T-helper 1 cell treated with Interleukin-12 subunit alpha and Interleukin-12 subunit beta and Interleukin-4 antibody, amounts not matched to agents 30 μg/mL and 1 μg/mL, for 36 hours (primary cell): ENCODE measurements at regions not wholly inside any gene's neighbourhood (a gene's known extent, or its start where the extent isn't known, plus 50 kb on each side); places are given as distances from the start of the nearest gene placed in this dataset.
A peak's percentile ranks its signal among the peaks of the same experiment; 100 is the strongest.

Source experiments
- H3K27ac Mint-ChIP-seq: one replicate; pipeline ENCODE4 v1.8.0; 2021; ENCODE audit warnings: mild to moderate bottlenecking, mixed read lengths
- H3K27me3 Mint-ChIP-seq: one replicate; pipeline ENCODE4 v1.8.0; 2021; ENCODE audit warnings: low read depth, mixed read lengths
- H3K36me3 Mint-ChIP-seq: one replicate; pipeline ENCODE4 v1.8.0; 2021; ENCODE audit warnings: low read depth, mixed read lengths
- H3K4me1 Mint-ChIP-seq: one replicate; pipeline ENCODE4 v1.8.0; 2021; ENCODE audit warnings: low read depth, mixed read lengths
- H3K4me3 Mint-ChIP-seq: one replicate; pipeline ENCODE4 v1.8.0; 2021; ENCODE audit warnings: mild to moderate bottlenecking, moderate library complexity, mixed read lengths
- H3K9me3 Mint-ChIP-seq: one replicate; pipeline ENCODE4 v1.8.0; 2021; ENCODE audit warnings: mixed read lengths

DNA sequence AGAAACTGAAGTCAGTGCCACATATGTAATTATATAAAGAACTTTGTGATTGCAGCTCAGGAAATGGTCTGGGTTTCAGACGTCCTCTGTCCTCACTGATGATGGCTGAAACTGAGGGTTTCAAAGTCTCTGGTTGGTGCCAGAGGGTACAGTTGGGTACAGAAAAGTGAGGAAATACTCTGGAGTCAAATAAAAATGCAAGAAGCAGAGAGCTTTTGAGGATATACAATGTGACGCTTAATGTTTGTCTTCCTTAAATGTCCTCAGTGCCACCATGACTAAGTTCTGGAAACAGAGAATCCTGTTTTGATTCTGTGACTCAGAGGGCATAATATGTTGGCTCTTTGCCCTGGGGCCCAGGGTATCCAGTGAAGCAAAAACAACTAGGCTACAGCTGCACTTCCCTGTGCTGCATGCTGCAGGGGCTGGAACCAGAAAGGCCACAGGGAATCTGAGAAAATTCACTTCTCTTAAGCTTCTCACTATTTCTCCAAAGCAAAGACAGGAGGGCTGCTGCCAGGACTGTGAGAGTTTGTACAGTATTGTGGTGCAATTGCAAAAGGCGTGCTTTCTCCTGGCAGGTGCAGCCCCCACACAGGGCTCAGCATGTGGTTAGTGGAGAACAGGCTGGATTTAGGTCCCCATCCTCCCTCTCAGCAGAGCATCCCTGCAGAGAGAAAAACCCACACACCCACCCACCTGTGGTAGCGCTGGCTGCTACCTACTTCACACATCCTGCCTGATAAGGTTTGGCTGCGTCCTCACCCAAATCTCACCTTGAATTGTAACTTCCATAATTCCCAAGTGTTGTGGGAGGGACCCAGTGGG is 169.5 kb upstream of the SVIL start:
- Mint-ChIP-seq H3K9me3 (no peaks in the 10 kb centered on the region), H3K36me3 (no peaks in the 10 kb centered on the region), H3K4me1 (peaks cover 11% of the 10 kb centered on the region), H3K4me3 (no peak overlapping the region), H3K27me3 (peaks cover 17% of the 10 kb centered on the region), H3K27ac (peak overlapping the region; percentile 18)

DNA sequence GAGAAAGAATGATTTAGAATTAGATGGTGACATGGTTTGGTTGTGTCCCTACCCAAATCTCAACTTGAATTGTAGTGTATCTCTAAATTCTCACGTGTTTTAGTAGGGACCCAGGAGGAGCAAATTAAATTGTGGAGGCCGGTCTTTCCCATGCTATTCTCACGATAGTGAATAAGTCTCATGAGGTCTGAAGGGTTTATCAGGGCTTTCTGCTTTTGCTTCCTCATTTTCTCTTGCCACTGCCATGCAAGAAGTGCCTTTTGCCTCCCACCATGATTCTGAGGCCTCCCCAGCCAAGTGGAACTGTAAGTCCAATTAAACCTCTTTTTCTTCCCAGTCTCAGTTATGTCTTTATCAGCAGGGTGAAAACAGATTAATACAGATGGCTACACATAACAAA is 167.4 kb upstream of the SVIL start:
- Mint-ChIP-seq H3K36me3 (no peaks in the 10 kb centered on the region), H3K4me3 (no peak overlapping the region), H3K9me3 (no peaks in the 10 kb centered on the region), H3K27ac (no peak overlapping the region), H3K27me3 (peaks cover 11% of the 10 kb centered on the region), H3K4me1 (peaks cover 11% of the 10 kb centered on the region)

DNA sequence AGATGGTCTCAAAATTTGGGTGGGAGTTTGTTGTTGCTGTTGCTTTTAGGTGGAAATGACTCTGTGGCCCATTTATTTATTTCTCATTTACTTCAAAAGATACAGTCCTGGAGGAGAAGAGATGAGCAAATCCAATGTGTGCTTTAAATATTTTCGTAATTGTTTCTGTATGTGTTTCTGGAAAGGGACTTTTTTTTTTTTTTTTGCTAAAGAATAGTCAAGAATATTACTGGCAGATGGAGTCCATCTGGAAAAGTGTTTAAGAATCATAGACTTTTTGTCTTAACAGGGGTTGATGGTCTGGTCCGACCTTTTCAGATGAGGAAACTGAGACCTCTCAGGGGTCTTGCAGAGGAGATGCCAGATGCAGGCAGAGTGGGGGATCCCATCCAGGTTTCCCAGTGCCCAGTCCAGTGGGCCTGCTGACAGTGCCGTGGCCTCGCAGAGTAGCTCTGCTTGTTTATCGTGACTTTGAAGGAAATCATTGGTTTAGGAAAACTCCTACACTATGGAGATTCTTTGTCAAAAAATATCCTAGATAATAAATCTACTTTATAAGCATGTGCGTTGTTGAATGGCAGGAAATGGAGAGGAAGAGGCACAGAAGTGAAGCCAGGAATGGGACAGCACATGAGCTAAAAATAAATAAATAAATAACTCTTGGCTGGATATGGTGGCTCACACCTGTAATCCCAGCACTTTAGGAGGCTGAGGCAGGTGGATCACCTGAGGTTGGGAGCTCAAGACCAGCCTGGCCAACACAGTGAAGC is 164.3 kb upstream of the SVIL start:
- Mint-ChIP-seq H3K36me3 (no peaks in the 10 kb centered on the region), H3K27me3 (peaks cover 10% of the 10 kb centered on the region), H3K9me3 (no peaks in the 10 kb centered on the region), H3K27ac (no peak overlapping the region), H3K4me1 (peaks cover 5% of the 10 kb centered on the region), H3K4me3 (no peak overlapping the region)

DNA sequence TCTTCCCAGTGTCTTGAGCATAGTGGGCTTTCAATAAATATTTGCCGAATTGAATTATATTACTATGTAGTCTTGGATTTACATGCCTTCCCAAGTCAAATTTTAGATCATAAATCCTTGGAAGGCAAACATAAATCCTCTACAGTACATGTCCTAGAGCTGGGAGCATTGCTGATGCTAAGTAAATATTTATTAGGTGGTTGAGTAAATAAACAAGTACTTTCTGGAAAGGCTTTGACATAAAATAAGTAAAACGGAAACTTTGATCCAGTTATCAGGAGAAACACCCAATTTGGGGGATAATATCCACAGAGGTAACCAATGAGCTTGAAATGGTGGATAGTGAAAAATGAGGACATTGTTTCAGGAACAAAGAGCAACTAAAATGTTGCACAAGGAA is 162.8 kb upstream of the SVIL start:
- Mint-ChIP-seq H3K4me1 (no peaks in the 10 kb centered on the region), H3K4me3 (no peak overlapping the region), H3K9me3 (no peaks in the 10 kb centered on the region), H3K27me3 (peaks cover 10% of the 10 kb centered on the region), H3K27ac (no peak overlapping the region), H3K36me3 (no peaks in the 10 kb centered on the region)

DNA sequence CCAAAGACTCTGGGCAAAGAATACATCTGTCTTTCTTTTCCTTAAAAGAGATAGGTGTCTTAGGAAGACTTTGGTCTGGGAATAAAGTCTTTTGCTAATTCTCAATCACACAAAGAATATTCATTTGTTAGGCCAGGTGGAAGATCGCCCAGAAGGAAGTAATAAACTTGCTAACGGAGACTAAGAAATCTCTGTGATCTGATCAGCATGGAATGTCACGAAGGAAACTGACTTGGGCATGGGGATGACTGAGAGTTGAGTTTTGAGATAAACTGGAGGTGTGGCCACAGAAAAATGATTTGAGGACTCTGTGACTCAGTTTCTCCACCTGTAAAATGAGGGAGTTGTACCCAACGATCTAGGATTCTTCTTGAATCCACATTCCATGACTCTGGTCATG is 161.1 kb upstream of the SVIL start:
- H3K36me3 Mint-ChIP-seq: no peaks in the 10 kb centered on the region
- no peak overlapping the region for H3K4me3 Mint-ChIP-seq
- H3K4me1 Mint-ChIP-seq: no peaks in the 10 kb centered on the region
- peaks cover 5% of the 10 kb centered on the region for H3K27me3 Mint-ChIP-seq
- no peaks in the 10 kb centered on the region for H3K9me3 Mint-ChIP-seq
- H3K27ac Mint-ChIP-seq: no peak overlapping the region

DNA sequence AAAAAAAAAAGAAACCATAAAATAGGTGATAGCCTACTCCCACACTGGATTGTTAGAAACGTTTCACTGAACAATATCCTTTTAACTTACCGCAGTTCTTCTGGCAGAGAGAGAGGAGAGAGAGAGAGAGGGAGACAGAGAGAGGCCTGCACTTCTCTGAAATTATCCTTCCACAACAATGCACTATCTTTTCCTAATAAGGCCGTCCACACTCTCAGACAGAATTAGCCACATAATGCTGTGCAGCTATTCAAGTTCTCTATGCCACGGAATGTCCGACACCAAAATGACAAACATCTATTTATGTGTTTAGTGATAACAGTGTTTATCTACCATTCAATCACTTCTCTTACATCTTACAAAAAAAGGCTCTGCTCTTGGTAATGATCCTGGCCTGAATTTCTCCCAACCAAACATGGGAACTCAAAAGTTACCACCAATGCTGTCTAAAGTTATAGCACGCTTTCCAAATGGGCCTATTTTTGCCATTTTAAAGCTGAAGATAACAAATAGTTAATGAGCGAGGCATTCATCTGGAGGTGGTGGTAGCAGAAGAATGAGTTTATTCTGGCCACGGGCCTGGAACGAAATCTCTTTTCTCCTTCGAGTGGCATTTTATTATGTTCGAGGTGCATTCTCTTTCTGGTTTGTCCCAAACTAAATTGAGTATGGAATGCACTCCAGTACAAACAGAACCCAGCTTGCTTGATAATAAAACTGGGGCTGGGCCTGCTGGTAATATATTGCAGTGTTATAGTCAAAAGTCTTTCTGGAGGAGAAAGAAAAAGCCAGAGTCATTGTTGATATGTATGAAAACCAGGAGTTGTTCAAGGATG is 160.2 kb upstream of the SVIL start:
- Mint-ChIP-seq H3K4me1 (no peaks in the 10 kb centered on the region), H3K27ac (no peak overlapping the region), H3K27me3 (peaks cover 5% of the 10 kb centered on the region), H3K4me3 (no peak overlapping the region), H3K9me3 (no peaks in the 10 kb centered on the region), H3K36me3 (no peaks in the 10 kb centered on the region)

DNA sequence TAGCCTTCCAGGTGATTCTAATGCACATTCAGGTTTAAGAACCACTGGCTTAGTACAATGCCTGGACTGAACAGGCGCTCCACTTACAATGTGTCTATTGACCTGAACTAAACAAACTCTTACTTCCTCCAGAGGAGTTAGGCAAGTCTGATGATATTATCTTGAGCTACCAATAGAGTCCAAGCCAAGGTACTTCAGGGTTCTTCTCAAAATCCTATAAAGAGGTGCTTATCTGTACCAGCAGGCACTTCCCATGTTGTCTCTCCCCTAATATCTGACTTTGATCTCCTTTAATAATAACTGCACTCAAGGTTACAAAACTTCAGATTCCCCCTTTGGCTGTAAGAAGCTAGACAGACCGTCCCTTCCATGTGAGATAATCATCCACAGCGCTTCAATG is 157.0 kb upstream of the SVIL start:
- Mint-ChIP-seq H3K27ac (no peak overlapping the region), H3K4me1 (no peaks in the 10 kb centered on the region), H3K9me3 (peaks cover 4% of the 10 kb centered on the region), H3K27me3 (peaks cover 8% of the 10 kb centered on the region), H3K36me3 (no peaks in the 10 kb centered on the region), H3K4me3 (no peak overlapping the region)

DNA sequence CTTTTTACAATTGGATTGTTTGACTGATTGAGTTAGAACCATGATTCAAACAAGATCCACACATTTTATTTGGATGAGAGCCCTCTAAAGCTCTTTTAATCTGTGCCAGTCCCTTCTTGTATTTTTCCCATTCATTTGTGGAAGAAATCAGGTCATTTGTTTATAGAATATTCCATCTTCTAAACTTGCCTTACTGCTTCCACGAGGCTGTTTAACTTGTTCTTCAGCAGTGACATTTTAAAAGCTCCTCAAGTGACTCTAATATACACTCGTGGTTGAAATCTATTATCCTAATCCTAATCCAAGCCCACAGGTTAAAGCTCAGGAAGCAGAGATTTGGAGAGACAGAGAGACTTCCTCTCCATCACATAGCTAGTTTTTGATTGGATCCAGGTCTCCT is 155.4 kb upstream of the SVIL start:
- Mint-ChIP-seq H3K4me3 (no peak overlapping the region), H3K4me1 (peaks cover 3% of the 10 kb centered on the region), H3K9me3 (peaks cover 4% of the 10 kb centered on the region), H3K36me3 (no peaks in the 10 kb centered on the region), H3K27me3 (peaks cover 16% of the 10 kb centered on the region), H3K27ac (no peak overlapping the region)

DNA sequence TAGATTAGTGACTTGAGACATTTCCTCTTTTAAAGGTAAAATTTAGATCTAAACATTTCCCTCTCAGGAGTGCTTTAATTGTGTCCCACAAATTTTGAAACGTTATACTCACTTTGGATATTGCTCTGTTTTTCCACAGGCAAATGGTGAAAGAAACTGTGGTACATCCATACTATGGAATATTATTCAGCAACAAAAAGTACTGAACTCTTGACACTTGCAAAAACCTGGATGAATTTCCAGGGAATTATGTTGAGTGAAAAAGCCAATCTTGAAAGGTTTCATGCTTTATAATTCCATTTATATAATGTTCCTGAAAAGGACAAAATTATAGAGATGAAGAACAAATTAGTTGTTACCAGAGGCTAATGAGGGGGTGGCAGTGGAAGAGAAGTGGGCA is 153.3 kb upstream of the SVIL start:
- Mint-ChIP-seq H3K4me3 (no peak overlapping the region), H3K4me1 (peaks cover 8% of the 10 kb centered on the region), H3K9me3 (peaks cover 4% of the 10 kb centered on the region), H3K27me3 (peaks cover 16% of the 10 kb centered on the region), H3K27ac (no peak overlapping the region), H3K36me3 (no peaks in the 10 kb centered on the region)

DNA sequence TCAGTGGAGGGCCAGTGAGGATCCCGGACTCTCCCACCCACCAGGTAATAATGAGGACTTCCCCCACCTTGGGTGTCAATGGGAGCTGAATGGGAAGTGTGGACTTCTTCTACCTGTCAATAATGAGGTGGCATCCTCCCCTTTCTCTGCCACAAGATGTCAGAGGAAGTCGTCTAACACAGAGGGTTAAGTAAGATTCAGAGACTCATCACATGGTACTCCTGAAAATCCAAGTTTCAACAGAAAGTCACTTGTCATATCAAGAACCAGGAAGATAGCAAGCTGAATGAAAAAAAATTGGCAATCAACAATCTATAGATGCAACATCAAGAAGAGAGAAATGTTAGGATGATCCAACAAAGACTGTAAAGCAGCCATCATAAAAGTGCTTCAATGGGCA is 150.9 kb upstream of the SVIL start:
- Mint-ChIP-seq H3K4me3 (no peak overlapping the region), H3K4me1 (peaks cover 11% of the 10 kb centered on the region), H3K9me3 (peaks cover 4% of the 10 kb centered on the region), H3K27me3 (peaks cover 19% of the 10 kb centered on the region), H3K36me3 (no peaks in the 10 kb centered on the region), H3K27ac (no peak overlapping the region)

DNA sequence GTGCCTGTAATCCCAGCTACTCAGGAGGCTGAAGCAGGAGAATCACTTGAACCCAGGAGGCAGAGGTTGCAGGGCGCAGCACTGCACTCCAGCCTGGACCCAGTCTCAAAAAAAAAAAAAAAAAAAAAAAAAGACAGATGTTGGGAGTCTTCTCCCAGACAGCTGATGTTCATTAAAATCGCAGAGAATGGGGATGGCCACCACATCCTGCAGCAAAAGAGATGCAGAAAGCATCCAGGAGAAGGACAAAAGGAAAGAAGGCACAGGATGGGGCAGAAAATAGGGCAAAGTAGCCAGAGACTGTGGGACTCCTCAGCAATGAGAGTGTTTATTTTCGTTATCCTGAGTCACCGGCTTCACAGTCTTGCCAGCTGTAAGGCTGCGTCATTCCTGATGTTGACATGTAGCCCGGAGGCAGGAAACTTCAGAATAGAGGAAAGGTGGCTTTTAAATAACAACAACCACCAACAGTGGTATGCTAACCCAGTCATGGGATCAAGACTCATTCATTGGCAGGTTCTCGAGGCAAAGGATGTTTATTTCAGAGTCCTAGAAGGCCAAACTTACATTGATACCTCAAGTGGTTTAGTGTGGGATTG is 149.5 kb upstream of the SVIL start:
- H3K27ac Mint-ChIP-seq: no peak overlapping the region
- H3K27me3 Mint-ChIP-seq: peaks cover 20% of the 10 kb centered on the region

DNA sequence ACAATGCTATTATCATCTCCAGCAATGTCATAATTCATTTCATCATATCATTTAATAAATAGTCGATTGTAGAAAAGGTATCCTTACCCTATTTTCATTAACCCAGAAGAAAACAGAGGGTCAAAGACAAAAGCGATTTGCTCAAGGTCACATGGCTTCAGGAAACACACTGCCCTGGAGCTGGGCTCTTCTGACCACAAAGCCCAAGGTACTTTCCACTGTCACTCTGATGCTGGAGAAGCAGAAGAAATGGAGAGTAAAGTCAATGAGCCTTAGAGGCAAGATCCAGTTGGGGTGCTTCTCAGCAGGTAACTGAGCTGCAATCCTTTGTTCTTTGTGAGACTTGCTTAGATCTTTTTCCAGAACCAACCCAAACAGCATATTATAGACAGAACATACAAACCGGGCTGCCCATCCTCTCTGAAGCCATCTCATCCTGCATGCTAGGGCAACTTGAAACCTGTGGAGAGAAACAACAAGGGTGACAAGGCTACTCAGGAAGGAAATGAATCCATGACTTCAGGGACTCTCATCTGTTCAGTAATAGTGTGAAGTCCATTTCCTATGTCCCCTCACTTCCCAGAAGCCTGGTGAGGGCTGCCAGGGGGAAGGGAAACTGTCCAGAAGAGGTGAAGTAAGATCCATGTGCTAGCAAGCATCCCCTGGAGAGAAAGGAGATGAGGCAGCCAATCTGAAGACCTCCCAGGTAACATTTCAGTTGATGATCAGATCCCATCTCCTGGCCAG is 148.6 kb upstream of the SVIL start:
- H3K27ac Mint-ChIP-seq: peak overlapping the region; percentile 34
- H3K36me3 Mint-ChIP-seq: no peaks in the 10 kb centered on the region
- H3K4me3 Mint-ChIP-seq: peak overlapping the region; percentile 14
- peaks cover 21% of the 10 kb centered on the region for H3K27me3 Mint-ChIP-seq
- peaks cover 11% of the 10 kb centered on the region for H3K4me1 Mint-ChIP-seq
- H3K9me3 Mint-ChIP-seq: peaks cover 3% of the 10 kb centered on the region

More for the DNA sequence above, 149.5 kb upstream of the SVIL start:
- no peaks in the 10 kb centered on the region for H3K36me3 Mint-ChIP-seq
- H3K4me3 Mint-ChIP-seq: no peak overlapping the region
- H3K4me1 Mint-ChIP-seq: peaks cover 11% of the 10 kb centered on the region
- peaks cover 4% of the 10 kb centered on the region for H3K9me3 Mint-ChIP-seq

DNA sequence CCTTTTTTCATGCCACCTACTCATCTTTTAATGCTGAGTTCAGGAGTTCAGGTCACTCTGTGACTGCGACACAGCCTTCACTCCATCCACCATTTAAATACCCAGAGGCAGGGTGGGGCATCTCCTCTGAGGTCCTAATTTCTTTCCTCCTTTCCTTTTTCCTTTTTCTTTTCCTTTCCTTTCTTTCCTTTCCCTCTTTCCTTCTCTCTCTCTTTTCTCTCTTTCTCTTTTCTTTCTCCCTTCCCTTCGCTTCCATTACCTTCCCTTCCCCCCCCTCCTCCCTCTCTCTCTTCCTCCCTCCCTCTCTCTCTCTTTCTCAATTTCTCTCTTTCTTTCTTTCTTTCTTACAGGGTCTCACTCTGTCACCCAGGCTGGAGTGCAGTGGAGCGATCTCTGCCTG is 145.9 kb upstream of the SVIL start:
- Mint-ChIP-seq H3K27ac (no peak overlapping the region), H3K4me3 (no peak overlapping the region), H3K27me3 (peaks cover 20% of the 10 kb centered on the region), H3K36me3 (no peaks in the 10 kb centered on the region), H3K9me3 (no peaks in the 10 kb centered on the region), H3K4me1 (peaks cover 8% of the 10 kb centered on the region)

DNA sequence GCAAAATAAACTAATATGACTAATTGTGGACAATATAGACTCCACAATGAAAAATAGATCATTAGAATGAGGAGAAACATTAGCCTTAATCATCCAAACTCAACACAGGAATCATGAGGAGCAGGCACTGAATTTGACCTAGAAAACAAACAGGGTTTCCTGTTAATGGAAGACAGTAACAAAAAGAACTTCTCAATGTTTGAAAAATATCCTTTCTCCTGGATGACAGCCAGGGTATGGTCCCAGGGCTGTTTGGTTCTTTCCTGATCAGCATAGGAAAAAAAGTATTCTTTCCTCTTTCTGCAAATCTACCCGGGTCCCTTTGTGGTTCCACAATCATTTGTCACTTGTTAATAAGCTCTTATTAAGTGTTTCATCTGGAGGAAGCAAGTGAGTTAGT is 145.3 kb upstream of the SVIL start:
- Mint-ChIP-seq H3K9me3 (no peaks in the 10 kb centered on the region), H3K27me3 (peaks cover 19% of the 10 kb centered on the region), H3K4me1 (peaks cover 8% of the 10 kb centered on the region), H3K27ac (no peak overlapping the region), H3K4me3 (no peak overlapping the region), H3K36me3 (no peaks in the 10 kb centered on the region)
